ENCODE measurements at regions not wholly inside any gene's neighbourhood (a gene's known extent, or its start where the extent isn't known, plus 50 kb on each side); places are given as distances from the start of the nearest gene placed in this dataset.
"Not testable (repeated sequence)": the region's sequence is repeated elsewhere in the genome, so short reads cannot be mapped to it uniquely, and the experiment has no call there.

- DNase-seq, result no peak
Observed at GRCh38 chr14:52202151-52202550, 65.3 kb upstream of the PTGDR start.

GRCh38 chr14:52190337-52190931, 77.1 kb upstream of the PTGDR start:
- no peak for DNase-seq

GRCh38 chr14:52189325-52189724, 78.2 kb upstream of the PTGDR start:
- no peak for DNase-seq

GRCh38 chr14:52188381-52188780, 79.1 kb upstream of the PTGDR start:
- no peak for DNase-seq

- DNase-seq, result no peak
Observed at GRCh38 chr14:52185178-52185577, 82.3 kb upstream of the PTGDR start.

- DNase-seq, result no peak
Observed at GRCh38 chr14:52182853-52183252, 84.6 kb upstream of the PTGDR start.

- DNase-seq, result no peak
Observed at GRCh38 chr14:52179141-52179790, 88.2 kb upstream of the PTGDR start.

- peak in 1 of 4 experiments; percentile 1 for DNase-seq
Observed at GRCh38 chr14:52175982-52176502, 91.5 kb upstream of the PTGDR start.

GRCh38 chr14:52171932-52172331, 95.6 kb upstream of the PTGDR start:
- DNase-seq, result not testable (repeated sequence)

GRCh38 chr14:52166822-52167221, 98.0 kb upstream of the NID2 start:
- no peak for DNase-seq

GRCh38 chr14:52155651-52156213, 86.9 kb upstream of the NID2 start:
- DNase-seq, result no peak

GRCh38 chr14:52154992-52155650, 86.3 kb upstream of the NID2 start:
- no peak for DNase-seq

- DNase-seq, result no peak
Observed at GRCh38 chr14:52153939-52154338, 85.1 kb upstream of the NID2 start.

GRCh38 chr14:52150162-52150561, 81.3 kb upstream of the NID2 start:
- no peak for DNase-seq

GRCh38 chr14:52148371-52148770, 79.5 kb upstream of the NID2 start:
- no peak for DNase-seq

- DNase-seq, result no peak
Observed at GRCh38 chr14:52146504-52146903, 77.6 kb upstream of the NID2 start.

- not testable (repeated sequence) for DNase-seq
Observed at GRCh38 chr14:52144099-52144498, 75.2 kb upstream of the NID2 start.

GRCh38 chr14:52142504-52142903, 73.6 kb upstream of the NID2 start:
- DNase-seq, result no peak

- no peak for DNase-seq
Observed at GRCh38 chr14:52131640-52132320, 62.9 kb upstream of the NID2 start.

- DNase-seq, result no peak
Observed at GRCh38 chr14:52129721-52130120, 60.9 kb upstream of the NID2 start.

- no peak for DNase-seq
Observed at GRCh38 chr14:52125885-52126284, 57.0 kb upstream of the NID2 start.

- no peak for DNase-seq
Observed at GRCh38 chr14:52124791-52125684, 56.2 kb upstream of the NID2 start.
